Fibroblast of peridontal ligament (primary cell): ENCODE measurements at regions not wholly inside any gene's neighbourhood (a gene's known extent, or its start where the extent isn't known, plus 50 kb on each side); places are given as distances from the start of the nearest gene placed in this dataset.
"Not testable (repeated sequence)": the region's sequence is repeated elsewhere in the genome, so short reads cannot be mapped to it uniquely, and the experiment has no call there.

Experiments
- DNase-seq: peaks from one replicate; pipeline ENCODE4 v3.0.0-alpha.2; 2010; ENCODE audit errors: extremely low read depth

DNA sequence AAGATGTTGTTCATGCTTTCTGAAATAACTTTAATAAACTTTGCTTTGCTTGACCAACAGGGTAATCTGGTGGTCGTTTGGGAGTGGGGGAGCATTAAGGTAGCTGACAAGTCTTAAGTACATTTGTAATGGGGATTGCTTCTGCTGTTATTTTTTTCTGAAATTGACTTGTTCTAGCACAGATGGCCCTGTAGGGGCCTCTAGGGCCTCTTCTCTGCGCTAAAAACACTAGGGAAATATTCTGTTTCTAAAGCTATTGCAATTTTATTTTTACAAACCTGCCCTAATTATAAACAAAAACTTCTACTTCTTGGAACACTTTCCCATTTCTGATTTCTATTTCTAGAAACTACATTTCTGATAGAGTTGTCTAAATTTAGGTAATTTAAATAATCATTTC, 191.3 kb upstream of the KCNJ3 start:
- no peak for DNase-seq

DNA sequence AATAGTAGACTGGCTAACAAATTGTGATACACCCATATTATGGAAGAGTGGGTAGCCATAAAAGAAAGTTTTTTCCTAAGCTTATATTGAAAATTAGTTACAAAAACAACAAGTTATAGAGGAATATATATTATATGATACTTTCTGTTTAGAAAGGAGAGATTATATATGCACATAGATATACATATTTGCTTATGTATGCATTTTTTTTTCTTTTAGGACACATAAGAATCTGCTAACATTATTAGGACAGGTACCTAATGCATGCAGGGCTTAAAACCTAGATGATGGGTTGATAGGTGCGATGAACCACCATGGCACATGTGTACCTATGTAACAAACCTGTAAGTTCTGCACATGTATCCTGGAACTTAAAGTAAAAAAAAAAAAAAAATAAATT, 179.6 kb upstream of the KCNJ3 start:
- no peak for DNase-seq

DNA sequence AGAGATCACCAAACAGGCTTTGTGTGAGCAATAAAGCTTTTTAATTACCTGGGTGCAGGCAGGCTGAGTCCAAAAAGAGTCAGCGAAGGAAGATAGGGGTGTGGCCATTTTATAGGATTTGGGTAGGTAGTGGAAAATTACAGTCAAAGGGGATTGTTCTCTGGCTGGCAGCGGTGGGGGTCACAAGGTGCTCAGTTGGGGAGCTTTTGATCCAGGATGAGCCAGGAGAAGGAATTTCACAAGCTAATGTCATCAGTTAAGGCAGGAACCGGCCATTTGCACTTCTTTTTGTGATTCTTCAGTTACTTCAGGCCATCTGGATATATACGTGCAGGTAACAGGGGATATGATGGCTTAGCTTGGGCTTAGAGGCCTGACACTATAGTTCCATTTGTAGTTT, 177.5 kb upstream of the KCNJ3 start:
- not testable (repeated sequence) for DNase-seq

DNA sequence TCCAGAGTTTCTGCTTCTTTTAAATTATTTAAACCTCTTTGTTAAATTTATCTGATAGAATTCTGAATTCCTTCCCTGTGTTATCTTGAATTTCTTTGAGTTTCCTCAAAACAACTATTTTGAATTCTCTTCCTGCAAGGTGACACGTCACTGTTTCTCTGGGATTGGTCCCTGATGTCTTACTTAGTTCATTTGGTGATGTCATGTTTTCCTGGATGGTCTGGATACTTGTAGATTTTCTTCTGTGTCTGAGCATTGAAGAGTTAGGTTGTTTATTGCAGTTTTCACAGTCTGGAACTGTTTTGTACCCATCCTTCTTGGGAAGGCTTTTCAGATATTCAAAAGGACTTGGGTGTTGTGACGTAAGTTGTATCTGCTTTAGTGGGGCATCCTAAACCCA, 172.3 kb upstream of the KCNJ3 start:
- no peak for DNase-seq

DNA sequence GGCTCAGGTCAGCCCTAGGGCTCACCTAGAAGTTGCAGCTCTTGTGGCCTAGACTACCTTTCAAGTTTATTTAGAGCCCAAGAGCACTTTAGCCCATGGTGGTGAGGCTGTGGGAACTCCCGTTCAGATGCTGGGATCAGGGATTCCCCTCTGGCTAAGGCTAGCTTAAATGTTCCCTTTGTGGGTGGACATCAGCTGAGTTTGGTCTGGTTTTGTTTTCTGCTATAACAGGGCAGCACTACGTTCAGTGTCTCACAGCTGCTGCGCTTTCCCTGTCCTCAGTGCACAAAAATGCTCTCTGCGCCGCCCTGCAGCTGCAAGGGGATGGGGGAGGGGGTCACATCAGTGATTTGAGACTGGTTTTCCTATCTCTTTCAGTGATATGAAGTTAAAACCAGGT, 170.5 kb upstream of the KCNJ3 start:
- no peak for DNase-seq

DNA sequence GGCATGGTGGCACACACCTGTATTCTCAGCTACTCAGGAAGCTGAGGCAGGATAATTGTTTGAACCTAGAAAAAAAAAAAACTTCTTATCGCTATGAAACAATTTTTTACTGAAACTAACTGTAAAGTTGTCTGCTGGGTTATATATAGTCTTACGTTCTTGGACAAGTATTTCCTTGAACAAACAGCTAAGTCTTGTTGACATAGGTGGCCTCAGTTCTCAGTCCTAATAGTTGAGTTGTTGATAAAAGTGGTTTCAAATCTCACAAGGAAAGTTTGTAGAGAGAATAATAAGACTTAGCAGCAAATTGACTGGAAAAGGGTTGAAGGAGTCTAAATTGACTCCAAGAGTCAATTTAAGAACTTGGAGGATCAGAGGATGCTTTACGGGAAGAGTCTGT, 166.5 kb upstream of the KCNJ3 start:
- DNase-seq = no peak

DNA sequence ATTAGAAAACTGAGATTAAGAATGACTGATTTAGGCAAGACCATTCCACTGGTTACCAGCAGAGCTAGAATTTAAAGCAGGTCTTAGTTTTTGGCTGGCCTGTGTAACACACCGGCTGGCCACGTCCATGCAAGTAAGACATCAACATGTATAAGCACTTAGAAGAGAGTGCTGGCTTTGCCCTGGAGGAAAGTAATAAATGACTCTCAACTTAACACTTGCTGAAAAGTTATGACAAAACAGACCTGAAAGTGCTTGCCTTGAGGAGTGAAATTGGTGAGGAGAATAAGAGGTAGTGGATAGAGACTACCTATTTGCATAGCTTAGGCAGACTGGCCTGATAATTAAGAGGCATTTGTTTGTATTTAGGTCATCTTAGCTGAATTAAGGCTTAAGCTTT, 165.7 kb upstream of the KCNJ3 start:
- DNase-seq = no peak

DNA sequence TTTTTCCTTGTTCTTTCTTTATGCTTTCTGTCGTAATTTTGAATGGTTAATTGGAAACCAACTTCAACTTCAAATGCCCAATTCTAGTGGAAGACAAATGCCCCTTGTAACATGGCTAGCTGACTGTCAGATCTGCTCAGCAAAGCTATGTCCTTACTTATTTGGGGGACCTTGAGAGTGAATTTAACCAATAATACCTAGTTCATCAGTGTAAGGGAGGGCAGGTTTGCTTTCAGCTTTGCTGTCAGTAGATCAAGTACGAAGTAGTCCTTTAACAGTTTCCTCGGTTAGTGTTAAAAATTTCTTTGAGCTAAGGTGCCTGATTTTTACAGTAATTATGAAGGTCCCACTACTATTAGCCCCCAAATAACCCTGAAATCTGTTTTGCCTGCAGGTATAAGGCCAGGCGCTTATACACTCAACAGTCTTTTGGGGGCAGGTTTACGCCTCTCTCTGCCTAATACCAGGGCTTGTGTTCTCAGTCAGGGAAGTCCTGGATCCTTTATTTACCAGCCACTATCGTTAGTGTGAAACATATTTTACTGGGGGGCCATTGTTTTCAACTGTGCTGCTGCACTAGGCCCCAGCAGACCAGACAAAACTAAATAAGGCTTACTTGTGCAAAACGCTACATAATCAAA, 165.1 kb upstream of the KCNJ3 start:
- no peak for DNase-seq

DNA sequence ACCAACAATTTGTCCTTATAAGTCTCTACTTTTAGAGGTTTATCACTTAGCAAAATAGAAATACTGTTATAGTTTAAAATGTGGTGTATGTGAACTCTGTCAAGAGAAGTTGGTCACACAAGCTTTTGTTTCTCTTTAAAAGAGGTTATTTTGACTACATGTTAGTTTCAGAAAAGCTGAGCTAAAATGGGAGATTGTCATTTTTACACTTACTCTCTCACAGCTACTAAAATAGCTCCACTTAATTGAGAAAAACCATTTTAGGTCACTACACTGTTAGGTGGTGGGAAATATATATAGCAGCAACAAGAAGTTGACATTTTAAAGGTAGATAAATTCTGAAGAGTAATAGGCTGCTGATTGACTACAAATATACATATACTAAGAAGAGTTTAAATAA, 161.5 kb upstream of the KCNJ3 start:
- no peak for DNase-seq

DNA sequence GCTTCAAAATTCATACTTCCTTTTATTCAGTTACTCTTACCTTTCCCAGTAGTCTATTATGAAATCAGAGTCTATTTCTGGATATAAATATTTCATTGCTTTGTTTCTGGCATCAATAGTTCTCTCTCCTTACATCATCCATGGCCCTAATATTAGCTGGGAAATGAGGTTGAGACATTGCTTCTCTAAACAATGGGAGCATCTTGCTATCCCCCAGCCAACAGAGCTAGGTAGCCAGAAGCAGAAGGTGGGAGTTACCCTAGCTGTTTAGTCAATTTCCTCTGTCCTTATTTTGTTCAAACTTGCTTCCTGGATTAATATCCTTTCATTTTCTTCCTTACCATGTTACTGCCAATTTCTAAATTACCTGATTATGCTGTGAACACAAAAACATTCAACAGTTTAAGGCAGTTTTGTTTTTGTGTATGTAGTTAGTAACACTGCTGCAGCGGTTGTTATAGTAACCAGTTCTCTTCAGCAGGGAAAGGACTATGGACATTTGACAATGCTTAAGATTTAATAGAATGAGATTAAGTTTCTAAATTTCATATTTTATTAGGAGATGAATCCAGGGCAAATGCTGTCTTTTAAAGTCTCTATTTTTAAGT, 160.5 kb upstream of the KCNJ3 start:
- no peak for DNase-seq

DNA sequence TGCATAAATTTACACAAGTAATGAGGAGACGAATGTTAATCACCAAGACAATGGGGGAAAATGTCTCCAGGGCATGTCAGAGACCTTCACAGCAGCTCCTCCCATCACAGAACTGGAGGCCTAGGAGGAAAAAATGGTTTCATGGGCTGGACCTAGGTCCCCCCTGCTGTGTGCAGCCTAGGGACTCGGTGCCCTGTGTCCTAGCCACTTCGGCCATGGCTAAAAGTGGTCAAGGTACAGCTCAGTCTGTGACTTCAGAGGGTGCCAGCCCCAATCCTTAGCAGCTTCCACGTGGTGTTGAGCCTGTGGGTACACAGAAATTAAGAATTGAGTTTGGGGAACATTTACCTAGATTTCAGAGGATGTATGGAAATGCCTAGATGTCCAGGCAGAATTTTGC, 152.2 kb upstream of the KCNJ3 start:
- no peak for DNase-seq

DNA sequence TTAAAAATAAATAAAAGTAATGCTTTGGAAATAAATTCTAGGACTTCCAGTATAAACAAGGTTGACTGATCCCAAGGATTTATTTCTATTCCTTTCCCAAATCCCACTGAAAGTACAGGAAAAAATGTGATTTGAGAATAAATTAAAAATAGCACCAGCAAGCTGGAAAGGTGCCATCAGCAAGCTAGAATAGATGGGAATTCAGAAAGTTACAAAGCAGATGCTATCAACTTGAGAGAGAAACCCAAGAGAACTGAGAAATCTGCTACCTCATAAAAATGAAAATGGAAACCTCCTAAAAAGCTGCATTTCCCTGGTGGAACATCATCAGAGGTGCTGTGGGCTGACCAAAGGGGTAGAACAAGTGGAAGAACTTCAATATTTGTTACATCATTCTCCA, 148.6 kb upstream of the KCNJ3 start:
- no peak for DNase-seq

DNA sequence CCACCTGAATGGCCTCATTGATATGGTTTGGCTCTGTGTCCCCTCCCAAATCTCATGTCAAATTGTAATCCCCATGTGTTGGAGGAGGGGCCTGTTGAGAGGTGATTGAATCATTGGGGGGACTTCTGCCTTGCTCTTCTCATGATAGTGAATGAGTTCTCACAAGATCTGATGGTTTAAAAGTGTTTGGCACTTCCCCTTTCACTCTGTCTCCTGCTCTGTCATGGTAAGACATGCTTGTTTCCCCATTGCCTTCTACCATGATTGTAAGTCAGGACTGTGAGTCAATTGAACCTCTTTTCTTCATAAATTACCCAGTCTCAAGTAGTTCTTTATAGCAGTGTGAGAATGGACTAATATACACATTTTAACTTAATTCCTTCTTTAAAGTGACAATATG, 146.8 kb upstream of the KCNJ3 start:
- no peak for DNase-seq

DNA sequence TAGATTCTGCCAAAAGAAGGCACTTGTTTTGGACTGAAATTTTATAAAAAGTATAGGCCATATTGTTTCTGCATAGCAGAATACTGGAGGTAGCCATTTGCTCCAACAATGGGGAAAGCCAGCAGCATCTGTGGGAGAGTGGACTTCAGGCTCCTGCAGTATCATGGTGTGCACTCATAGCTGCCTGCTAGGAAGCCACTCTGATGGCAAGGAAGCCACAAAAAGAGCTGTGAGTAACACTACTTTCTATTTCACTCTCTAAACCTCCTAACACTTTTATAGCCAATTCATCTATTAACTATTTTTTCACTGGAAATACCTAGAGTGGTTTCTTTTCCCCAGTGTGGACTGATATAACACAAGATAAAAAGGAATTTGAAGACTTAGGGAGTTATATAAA, 144.4 kb upstream of the KCNJ3 start:
- no peak for DNase-seq

DNA sequence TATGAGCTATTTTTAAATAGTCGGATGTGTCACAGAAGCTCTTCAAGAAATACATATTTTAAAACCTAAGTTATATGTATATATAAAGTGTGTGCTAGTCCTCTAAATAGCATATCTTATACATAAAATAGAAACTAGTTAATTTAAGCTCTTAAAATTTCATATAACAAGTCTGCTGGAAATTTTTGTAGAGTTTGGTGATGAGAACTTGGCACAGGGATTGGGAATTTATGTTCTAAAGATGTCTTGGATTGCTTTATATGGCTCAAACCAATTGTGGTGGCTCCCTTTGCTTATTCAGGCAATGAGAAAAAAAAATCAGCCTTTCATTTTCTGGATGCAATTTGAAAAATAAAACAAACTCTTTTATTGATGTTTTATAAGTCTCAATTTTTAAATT, 142.8 kb upstream of the KCNJ3 start:
- no peak for DNase-seq

DNA sequence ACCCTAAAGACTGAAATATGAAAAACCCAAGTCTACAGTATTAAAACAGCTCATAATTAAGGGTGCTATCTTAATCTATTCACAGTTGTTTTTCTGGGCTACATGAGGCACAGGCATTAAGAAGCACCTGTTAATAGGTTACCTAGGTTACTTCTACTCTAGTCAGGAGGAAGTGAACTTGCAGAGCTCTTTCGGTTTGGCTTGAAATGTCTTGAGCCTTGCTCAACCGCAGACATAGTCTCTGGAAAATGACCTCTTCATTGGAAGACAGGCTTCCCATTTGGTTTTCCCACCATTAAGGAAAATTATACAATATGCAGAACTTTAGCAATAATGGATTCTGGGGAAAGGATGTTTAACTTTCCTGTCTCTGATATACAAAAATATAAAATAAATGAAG, 142.3 kb upstream of the KCNJ3 start:
- no peak for DNase-seq

DNA sequence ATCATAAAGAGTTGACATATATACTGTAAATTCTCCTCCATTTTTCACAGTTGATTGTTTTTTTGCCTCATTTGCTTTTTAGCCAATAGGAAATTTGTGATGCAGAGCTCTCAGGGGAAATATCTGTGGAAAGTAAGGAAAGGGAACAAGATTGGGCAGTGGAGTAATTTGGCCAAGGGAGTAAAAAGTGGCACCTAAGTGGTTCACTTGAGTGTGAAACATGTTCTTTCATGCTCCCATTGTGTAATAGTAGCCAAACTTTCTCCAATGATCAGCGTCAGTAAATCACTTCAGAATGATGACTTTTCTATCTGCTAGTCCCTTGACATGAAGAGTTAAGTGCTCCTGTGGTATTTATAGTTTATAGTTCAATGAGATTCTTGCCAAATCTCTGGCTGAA, 141.9 kb upstream of the KCNJ3 start:
- DNase-seq = no peak

DNA sequence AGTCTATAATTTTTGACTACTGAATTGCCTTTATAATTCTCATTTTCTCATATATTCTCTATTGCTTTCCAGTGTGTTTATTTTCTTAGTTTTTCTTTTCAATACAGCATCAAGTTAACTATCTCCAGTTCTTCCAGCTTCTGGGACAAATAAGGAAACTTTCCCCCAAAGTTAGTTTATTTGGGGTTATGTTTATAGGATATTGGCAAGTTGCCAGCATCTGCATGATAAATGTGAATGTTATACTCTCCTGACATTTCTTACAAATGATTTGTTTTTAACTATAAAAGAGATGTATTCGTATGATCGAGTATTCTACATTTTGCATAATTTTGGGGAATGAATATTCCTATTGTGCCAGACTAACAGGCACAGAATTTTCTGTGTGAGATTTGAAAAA, 140.6 kb upstream of the KCNJ3 start:
- no peak for DNase-seq

DNA sequence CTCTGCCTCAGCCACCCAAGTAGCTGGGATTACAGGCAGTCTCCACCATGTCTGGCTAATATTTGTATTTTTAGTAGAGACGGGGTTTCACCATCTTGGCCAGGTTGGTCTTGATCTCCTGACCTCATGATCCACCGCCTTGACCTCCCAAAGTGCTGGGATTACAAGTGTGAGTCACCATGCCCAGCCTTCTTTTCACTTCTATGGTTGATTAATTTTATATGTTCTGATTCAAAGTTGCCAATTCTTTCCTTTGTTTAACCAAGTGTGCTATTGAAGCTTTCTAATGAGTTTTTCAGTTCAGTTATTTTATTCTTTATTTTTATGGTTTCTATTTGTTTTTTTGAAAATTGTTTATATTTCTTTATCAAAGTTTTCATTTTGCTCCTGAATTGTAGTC, 133.1 kb upstream of the KCNJ3 start:
- no peak for DNase-seq

DNA sequence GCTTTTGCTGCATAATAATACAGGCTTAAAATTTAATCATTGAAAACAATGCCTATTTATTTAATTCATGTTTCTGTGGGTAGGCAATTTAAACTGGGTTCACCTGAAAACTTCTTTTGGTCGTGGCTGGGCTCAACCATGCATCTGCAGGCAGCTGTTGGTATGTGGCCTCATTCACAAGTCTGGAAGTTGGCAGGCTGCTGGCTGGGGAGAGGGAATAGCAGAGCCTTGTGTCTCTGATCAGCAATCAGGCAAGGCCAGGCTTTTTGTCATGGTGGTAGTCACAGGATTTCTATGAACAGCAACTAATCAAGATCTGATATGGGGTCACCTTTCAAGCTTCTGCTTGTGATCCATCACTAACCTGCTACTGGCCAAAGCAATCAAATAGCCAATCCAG, 130.1 kb upstream of the KCNJ3 start:
- no peak for DNase-seq

DNA sequence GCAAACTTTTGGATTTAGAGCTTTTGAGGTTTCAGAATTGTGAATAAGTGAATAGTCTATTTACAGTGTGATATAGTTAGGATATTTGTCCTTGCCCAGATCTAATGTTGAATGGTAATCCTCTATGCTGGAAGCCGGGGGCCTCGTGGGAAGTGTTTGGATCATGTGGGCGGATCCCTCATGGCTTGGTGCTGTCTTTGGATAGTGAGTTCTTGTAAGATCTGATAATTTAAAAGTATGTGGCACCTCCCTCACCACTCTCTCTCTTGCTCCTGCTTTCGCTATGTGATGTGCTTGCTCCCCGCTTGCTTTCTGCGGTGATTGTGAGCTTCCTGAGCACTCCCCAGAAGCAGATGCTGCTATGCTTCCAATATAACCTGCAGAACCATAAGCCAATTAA, 128.0 kb upstream of the KCNJ3 start:
- DNase-seq = no peak

DNA sequence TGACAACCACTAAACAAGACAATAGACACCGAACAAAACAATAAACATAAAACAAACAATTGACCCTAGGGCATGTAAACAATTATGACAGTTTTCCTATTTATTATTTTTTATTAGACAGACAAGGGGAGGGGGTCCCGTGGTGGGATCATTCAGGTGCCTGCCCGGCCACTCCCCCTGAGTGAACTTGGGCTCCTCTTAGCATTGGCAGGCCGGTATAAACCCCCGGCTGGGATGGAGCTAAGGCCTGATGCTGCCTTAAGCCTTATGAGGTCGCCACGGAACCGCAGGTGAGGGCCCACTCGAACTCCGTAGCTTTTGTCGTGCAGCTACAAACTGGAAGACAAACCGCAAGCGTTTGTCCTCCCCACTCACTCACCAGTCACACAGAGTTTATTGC, 121.8 kb upstream of the KCNJ3 start:
- not testable (repeated sequence) for DNase-seq

DNA sequence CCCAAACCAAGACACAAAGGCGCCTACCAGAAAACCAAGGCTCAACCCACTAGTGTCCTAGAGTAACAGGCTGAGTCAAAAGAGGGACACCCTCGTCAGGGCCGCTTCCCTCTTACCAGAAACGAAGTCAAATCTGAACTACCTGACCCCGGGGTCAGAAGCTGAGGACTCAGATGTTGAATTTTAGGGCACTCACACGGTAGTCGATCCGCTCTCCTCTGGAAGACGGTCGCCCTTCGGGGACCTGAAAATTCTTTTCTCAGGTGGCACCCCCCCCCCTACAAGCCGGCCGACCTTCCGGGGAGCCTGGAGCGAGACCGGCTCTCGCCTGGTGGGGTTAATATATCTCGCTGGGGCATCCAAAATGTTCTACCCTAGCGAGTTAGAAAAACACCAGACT, 121.1 kb upstream of the KCNJ3 start:
- no peak for DNase-seq

DNA sequence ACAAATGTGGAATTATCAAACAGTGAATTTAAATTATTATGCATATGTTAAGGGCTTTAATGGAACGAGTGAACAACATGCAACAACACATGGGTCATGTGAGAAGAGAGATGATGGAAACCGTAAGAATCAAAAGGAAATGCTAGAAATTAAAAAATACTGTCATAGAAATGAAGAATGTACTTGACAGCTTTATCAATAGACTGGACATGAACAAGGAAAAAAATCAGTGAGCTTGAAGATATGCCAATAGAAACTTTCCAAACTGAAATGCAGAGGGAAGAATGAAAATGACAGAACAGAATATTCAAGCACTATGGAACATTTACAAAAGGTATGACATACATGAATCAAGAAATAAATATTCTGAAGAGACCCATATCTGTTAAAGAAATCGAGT, 117.7 kb upstream of the KCNJ3 start:
- no peak for DNase-seq
